NCI-H1694 (cell line): ENCODE measurements at regions not wholly inside any gene's neighbourhood (a gene's known extent, or its start where the extent isn't known, plus 50 kb on each side); places are given as distances from the start of the nearest gene placed in this dataset.
A peak's percentile ranks its signal among the peaks of the same experiment; 100 is the strongest.
"Not testable (repeated sequence)": the region's sequence is repeated elsewhere in the genome, so short reads cannot be mapped to it uniquely, and the experiment has no call there.

ENCODE experiments used
- DNase-seq: peaks from one replicate; lab custom pipeline; 2025; lab: John Stamatoyannopoulos, UW

DNA sequence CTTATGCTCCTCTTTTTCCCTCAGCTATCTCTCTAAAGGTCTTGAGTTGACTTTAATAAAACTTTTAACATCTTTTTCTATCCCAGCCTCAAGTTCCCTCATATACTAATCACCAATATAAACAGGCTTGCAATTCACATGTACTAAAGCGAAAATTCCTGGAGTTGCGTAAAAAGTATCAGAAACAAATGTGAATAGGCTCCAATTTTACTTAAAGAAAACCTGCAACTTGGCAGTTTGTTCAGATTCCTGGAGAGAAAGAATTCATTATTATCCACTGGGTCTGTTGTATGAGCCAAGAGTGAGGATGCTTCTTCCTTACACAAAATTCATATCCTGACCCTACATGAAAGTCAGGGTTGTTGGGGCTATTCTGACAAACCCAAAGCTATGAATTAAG lies 384.2 kb downstream of the DTWD2 start:
- DNase-seq, result no peak

- no peak for DNase-seq
These were observed 385.1 kb downstream of the DTWD2 start for GRCh38 chr5:118603278-118603677.

GRCh38 chr5:118598311-118598710 lies 390.0 kb downstream of the DTWD2 start:
- DNase-seq, result no peak

- DNase-seq, result peak; percentile 15
These were observed 390.8 kb downstream of the DTWD2 start for GRCh38 chr5:118597543-118597942.

DNA sequence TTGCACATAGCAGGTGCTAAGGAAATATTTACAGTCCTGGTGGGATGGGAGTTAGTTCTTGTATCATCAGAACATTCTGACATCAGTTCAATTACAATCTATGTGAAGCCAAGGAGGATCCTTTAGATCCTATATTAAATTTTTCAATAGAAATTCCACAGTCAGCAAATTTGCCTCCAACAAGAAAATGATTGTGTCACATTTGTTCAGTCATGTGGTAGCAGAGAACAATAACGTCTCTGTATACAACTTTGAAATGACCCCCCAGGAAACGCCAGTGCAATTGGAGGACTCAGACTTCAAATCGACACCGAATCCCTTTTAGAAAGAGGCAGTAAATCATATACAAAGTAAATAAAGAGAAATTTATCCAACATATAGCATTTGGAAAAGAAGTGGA lies 392.1 kb downstream of the DTWD2 start:
- DNase-seq, result no peak

- DNase-seq, result no peak
These were observed 395.4 kb downstream of the DTWD2 start for GRCh38 chr5:118593003-118593328.

DNA sequence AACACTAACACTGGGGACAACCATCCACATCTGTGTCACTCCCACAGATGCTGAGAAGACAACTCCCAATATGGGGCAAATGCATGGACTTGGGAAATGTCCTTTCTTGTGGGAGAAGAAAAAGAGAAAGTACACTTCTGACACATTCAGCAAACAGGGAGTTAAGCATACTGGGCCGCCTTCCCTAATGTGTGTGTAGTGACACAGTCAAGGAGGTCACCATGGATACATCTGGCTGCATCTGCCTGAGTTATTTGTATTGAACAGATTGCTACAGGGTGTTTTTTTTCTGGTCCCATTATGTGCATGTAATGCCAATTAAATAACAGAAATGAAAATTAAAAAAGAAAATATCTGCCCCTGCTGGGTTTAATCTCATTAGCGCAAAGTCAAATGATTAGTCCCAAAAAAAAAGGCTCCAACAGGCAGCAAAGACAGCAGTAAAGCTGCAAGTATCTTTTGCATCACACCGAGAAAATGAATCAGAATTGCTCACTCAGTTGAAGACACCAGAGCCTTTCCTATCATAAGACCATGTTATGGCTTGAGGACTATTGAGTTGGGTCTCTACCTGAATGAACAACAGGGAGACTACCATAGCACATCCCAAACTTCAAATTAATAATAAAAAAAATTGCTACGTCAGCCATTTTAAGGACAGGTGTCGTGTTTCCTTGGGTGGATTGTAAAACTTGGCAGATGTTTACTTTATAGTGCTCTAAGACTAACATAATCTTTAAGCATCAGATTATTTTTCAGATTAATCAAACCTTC lies 395.9 kb downstream of the DTWD2 start:
- DNase-seq, result no peak

DNA sequence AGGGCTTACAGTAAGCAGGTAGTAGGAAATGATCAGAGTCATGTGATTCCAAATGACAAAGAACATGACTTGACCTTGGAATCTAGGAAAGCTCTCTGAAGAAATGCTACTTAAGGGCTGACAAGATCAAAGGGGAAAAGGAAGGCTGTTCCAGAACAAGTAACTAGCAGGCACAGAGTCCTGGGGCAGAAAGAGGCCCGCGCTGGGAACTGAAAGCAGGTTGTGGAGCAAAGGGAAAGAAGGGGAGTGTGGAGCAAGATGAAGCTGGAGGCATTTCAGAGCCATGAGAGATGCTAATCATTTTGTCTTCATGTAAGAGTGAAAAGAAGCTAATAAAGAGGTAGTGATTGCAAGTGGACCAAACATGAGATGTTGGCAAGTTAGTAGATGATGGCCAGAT lies 397.5 kb downstream of the DTWD2 start:
- no peak for DNase-seq

DNA sequence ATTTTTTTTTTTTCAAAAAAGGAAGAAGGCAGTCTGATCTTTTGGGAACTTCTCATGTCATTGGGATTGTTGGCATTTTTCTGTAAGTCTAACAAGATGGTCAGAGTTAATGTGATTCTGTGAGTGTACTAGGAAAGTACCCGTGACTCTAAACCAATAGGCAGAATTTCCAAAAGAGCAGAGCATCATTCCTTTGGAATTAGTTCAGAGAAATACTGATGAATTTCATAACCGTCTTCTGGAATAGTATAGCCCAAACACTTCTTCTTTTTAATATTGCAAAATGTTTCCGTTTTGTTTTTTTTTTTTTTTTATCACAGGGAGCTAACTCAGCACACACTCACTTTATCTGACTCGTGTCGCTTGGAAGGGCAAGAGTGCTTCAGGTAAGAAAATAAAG lies 407.4 kb downstream of the DTWD2 start:
- DNase-seq, result no peak

DNA sequence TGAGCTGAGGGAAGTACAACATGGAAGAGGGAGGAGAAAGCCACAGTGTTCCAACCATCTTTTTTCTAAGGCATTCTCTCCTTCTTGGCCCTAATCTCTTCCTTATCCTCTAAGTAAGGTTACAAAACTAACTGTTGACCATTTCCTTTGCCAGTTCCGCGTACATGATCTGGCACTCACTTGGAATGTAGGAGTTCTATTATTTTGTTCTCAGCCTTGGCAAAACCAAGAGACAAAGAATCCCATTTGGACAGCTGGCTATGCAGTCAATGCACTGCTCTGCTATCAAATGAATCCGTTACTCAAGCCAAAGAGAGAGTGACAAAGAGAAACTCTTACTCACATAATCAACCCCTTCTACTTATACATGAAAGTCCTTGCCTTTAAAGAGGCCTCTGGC lies 410.3 kb downstream of the DTWD2 start:
- DNase-seq, result no peak

- no peak for DNase-seq
These were observed 410.7 kb downstream of the DTWD2 start for GRCh38 chr5:118577621-118578020.

DNA sequence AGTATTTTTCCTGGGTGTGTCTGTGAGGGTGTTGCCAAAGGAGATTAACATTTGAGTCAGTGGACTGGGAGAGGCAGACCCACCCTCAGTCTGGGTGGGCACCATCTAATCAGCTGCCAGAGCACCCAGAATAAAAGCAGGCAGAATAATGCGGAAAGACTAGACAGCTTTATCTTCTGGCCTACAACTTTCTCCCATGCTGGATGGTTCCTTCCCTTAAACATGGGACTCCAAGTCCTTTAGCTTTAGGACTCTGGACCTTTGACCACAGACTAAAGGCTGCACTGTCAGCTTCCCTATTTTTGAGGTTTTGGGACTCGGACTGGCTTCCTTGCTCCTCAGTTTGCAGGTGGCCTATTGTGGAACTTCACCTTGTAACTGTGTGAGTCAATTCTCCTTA lies 418.1 kb downstream of the DTWD2 start:
- not testable (repeated sequence) for DNase-seq

DNA sequence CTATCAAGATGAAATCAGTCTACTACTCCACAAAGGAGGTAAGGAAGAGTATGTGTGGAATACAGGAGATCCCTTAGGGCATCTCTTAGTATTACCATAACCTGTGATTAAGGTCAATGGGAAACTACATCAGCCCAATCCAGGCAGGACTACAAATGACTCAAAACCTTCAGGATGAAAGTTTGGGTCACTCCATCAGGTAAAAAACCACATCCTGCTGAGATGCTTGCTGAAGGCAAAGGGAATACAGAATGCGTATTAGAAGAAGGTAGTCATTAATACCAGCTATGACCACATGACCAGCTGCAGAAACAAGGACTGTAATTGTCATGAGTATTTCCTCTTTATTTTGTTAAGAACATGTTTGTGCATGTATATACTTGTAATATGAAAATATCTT lies 418.8 kb downstream of the DTWD2 start:
- DNase-seq, result not testable (repeated sequence)

DNA sequence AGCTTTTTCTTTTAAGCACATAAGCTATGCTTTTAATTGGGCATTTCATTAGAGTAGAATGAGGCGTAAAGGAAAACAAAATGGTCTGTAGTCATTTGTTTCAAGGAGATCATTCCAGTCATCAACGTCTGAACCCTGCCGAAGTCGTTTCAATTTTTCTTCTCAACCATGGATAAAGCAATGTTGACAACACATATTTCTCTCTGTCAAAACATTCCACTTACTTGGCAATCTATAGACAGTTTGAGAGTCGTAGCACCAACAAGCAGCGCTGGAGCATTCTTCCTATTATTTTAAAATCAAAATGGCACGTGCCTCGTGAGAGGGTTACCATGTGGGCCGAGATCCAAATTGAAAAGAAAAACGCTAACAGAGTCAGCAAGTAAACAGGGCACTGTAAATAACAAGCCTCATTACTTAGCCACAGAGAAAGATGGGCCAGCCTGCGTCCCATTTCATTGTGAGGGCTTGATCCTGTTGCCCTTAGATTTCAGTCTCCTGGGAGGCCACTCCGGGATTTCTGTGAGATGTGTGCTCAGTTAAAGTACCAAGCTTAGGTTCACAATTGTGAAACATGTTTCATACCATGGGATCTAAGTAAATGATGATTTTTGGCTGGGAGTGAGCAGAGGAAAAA lies 422.9 kb downstream of the DTWD2 start:
- no peak for DNase-seq

GRCh38 chr5:118561971-118562370 lies 426.4 kb downstream of the DTWD2 start:
- DNase-seq, result no peak

- DNase-seq, result no peak
These were observed 427.1 kb downstream of the DTWD2 start for GRCh38 chr5:118561235-118561634.

GRCh38 chr5:118558871-118559270 lies 429.5 kb downstream of the DTWD2 start:
- no peak for DNase-seq

- DNase-seq, result no peak
These were observed 431.1 kb downstream of the DTWD2 start for GRCh38 chr5:118557251-118557661.

DNA sequence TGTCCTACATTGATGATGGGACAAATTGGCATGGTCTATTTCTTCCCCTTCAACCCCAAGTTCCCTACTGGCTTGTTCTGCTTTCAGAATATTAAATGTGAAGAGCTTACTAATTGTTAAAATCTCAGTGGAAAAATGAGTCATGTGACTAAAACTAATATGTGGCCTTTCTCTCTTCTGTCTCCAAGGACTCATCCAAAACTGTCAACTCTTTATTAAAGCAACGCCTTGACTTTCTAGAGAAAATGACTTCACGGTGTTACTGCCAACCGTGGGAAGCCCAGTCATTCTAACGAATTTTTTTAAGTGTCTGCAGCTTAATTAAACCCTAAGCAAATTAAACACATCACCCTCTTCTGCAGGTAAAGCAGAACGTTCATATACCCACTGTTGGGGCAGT lies 431.6 kb downstream of the DTWD2 start:
- DNase-seq, result no peak

DNA sequence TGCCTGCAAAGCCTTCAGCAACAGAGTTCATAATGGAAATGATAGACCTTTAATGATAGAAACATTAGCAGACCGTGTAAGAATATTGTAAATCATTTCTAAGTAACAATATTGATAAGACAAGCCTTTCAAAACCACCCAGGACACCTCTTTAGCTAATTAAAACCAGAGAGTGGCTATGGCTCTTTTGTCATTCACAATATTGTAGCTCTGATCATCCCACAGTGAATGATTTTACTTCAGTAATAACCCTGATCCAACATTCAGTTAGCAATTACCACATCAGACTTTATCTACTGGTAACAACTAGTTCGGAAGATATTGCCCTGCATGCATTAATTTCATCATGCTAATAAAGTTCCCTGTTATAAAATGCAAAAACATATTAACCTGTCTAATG lies 432.6 kb downstream of the DTWD2 start:
- DNase-seq, result no peak

DNA sequence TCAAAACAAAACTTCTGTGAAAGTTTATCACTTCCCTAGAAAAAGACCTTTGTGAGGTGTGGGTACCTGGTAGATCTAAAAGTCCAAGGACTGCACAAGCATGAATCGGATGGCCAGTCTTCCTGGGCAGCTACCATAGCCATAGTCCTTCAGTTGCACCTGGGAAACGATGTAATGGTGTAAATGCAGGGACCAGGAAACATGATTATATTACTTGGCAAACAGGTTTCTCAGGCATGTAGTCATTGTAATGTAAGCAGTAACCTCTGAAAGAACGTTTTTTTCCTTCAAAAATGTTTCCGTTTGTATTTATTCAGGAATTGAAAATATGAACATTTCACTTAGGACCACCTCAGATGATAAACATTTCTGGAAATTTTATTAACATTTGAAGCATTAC lies 433.4 kb downstream of the DTWD2 start:
- DNase-seq, result no peak

DNA sequence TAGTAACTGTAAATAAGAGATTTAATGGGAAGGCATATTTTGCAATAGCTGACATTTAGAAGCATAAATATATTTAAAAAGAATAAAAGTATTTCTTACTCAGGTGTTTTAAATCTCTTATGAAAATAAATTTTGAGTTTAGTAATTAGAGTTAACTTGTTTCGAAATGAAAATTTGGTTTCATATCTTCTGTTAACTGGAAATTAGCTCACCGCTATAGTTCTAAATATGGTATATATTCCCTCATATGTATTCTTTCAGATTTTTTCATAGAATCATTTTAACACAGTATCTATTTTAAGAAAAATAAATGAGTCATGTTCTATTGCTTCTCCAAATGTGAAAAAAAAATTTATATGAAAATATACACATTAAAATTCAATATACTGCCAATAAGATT lies 434.1 kb downstream of the DTWD2 start:
- no peak for DNase-seq

DNA sequence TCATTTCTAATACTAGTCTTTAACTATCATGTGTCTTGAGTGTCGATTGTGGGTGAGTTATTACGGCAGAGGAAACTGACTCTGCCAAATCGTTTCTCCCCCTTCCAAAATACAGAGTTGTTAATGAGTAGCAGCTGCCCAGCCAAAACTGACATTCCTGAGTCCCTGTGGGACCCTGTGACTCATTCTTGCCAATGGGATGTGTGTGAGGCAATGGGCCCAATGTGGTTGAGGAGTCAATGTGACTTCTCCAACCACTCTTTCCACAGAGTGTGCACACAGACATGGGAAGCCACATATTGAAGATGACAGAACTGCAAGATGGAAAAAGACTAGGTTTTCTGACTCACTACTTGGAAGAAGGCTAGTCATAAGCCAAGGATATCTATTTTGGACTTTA lies 434.7 kb downstream of the DTWD2 start:
- DNase-seq, result no peak

DNA sequence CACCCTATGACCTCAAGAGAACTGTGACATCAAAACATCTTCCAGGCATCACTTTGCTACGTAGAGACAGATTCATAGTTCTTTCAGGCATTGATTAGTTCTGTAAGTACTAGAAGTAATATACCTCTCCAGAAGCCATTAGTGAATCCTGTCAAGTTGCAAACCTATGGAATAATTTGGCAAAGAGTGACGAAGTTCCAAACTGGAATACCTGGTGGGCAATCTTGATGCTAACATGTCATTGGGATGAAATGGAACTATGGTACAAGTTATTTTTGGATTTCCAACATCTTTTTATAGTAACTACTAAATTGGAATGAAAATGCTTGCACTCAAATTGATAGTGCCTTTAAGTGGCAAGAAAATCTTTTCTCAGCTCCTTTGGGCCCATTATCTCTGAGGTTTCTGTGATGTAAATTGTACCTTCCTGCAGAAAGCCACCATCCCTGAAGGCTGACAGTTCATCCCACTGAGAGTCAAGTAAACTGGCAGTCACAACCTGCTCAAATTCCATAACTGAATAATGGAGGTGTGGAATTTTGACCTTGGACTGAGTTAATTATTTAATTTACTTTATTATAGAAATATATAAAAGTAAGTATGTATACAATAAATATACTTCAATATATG lies 435.5 kb downstream of the DTWD2 start:
- no peak for DNase-seq
